ENCODE measurements at regions not wholly inside any gene's neighbourhood (a gene's known extent, or its start where the extent isn't known, plus 50 kb on each side); places are given as distances from the start of the nearest gene placed in this dataset.

DNA sequence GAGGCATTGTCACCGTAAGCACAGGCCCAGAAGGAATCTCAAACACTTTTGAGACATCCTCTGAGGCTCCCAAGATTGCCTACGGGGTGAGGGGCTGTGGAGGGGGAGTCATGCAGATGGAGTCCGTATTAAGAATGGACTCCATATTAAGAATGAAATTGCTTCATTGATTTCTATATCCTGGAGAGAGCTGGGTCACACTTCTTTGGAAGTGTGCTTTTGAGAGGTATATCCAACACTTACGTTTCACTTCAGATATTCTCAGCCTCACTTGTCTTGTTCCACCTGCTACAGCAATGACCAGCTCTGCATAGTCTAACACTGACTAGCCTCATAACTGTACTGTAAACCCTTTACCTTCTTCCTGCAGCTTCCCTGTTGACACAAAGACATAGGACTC, 62.6 kb upstream of the ARHGAP5 start:
- DNase-seq (ENCODE audit: low spot score), result no peak
- intact Hi-C loops (cut with micrococcal nuclease), result no loop called here
- H3K36me3 Mint-ChIP-seq (ENCODE audit: low read depth), result no peaks in the 10 kb centered on the region
- H3K9me3 Mint-ChIP-seq, result no peaks in the 10 kb centered on the region
- no peaks in the 10 kb centered on the region for H3K4me1 Mint-ChIP-seq (ENCODE audit: low read depth)
- H3K27me3 Mint-ChIP-seq (ENCODE audit: insufficient read depth), result no peaks in the 10 kb centered on the region
- no peak overlapping the region for H3K4me3 Mint-ChIP-seq
- no peak overlapping the region for H3K27ac Mint-ChIP-seq

- intact Hi-C loops (cut with micrococcal nuclease), result no loop called here
- no peaks in the 10 kb centered on the region for H3K9me3 Mint-ChIP-seq
These were observed 61.9 kb upstream of the ARHGAP5 start for GRCh38 chr14:32015166-32015565.

GRCh38 chr14:32017587-32017986, 59.5 kb upstream of the ARHGAP5 start:
- no peaks in the 10 kb centered on the region for H3K4me1 Mint-ChIP-seq (ENCODE audit: low read depth)
- no peaks in the 10 kb centered on the region for H3K9me3 Mint-ChIP-seq
- no peaks in the 10 kb centered on the region for H3K27me3 Mint-ChIP-seq (ENCODE audit: insufficient read depth)
- no peak overlapping the region for H3K27ac Mint-ChIP-seq
- H3K36me3 Mint-ChIP-seq (ENCODE audit: low read depth), result no peaks in the 10 kb centered on the region
- DNase-seq (ENCODE audit: low spot score), result no peak
- H3K4me3 Mint-ChIP-seq, result no peak overlapping the region
- intact Hi-C loops (cut with micrococcal nuclease), result no loop called here

More at GRCh38 chr14:32015166-32015565, 61.9 kb upstream of the ARHGAP5 start:
- DNase-seq (ENCODE audit: low spot score), result no peak
- Mint-ChIP-seq H3K4me1 (ENCODE audit: low read depth) (no peaks in the 10 kb centered on the region), H3K4me3 (no peak overlapping the region), H3K36me3 (ENCODE audit: low read depth) (no peaks in the 10 kb centered on the region), H3K27me3 (ENCODE audit: insufficient read depth) (no peaks in the 10 kb centered on the region), H3K27ac (no peak overlapping the region)

GRCh38 chr14:32018391-32019092, 58.6 kb upstream of the ARHGAP5 start:
- no peaks in the 10 kb centered on the region for H3K4me1 Mint-ChIP-seq (ENCODE audit: low read depth)
- no peak overlapping the region for H3K4me3 Mint-ChIP-seq
- intact Hi-C loops (cut with micrococcal nuclease), result no loop called here
- no peaks in the 10 kb centered on the region for H3K36me3 Mint-ChIP-seq (ENCODE audit: low read depth)
- DNase-seq (ENCODE audit: low spot score), result no peak
- no peak overlapping the region for H3K27ac Mint-ChIP-seq
- no peaks in the 10 kb centered on the region for H3K9me3 Mint-ChIP-seq
- H3K27me3 Mint-ChIP-seq (ENCODE audit: insufficient read depth), result no peaks in the 10 kb centered on the region

DNA sequence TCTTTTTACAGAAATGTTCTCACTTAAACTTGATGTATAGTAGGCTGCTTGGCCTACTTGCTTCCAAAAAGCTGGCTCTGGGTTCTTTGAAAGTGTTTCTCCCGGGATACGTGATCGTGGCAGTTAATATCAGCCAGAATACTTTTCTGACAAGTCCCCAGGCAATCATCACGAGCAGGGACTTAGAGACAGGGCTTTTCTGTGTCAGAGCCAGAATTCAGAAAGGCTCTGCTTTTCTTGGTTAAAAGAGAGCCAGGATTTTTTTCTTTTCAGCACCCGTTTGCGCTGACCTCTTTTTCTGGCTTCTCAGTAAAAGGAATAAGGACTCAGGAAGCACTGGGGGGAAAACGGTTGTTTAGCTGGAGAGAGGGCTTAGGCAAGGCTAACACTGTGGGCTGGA, 57.8 kb upstream of the ARHGAP5 start:
- H3K27ac Mint-ChIP-seq, result no peak overlapping the region
- no peaks in the 10 kb centered on the region for H3K9me3 Mint-ChIP-seq
- DNase-seq (ENCODE audit: low spot score), result no peak
- H3K4me3 Mint-ChIP-seq, result no peak overlapping the region
- H3K36me3 Mint-ChIP-seq (ENCODE audit: low read depth), result no peaks in the 10 kb centered on the region
- no peaks in the 10 kb centered on the region for H3K4me1 Mint-ChIP-seq (ENCODE audit: low read depth)
- intact Hi-C loops (cut with micrococcal nuclease), result no loop called here
- no peaks in the 10 kb centered on the region for H3K27me3 Mint-ChIP-seq (ENCODE audit: insufficient read depth)

DNA sequence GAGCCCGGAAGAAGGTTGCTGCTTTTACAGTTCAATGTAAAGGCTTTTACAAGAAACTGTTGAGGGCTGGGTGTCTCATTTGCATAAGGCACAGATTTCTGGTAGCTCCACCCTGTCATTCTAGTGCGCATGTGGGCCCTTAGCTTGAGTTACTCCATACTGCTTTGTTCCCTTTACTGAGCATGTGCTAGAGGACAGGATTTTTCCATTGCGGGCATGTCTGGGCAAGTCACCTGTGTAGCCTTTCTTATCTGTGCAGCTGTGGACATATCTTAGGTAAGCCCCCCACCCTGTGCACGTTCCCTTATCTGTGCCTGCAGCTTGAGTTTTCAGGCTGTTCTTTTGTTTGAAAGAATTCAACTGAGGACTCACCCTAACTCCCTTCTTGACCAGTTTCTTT, 56.2 kb upstream of the ARHGAP5 start:
- Mint-ChIP-seq H3K27me3 (ENCODE audit: insufficient read depth) (no peaks in the 10 kb centered on the region), H3K9me3 (no peaks in the 10 kb centered on the region), H3K36me3 (ENCODE audit: low read depth) (no peaks in the 10 kb centered on the region), H3K4me1 (ENCODE audit: low read depth) (no peaks in the 10 kb centered on the region), H3K4me3 (no peak overlapping the region), H3K27ac (no peak overlapping the region)
- intact Hi-C loops (cut with micrococcal nuclease), result no loop called here
- DNase-seq (ENCODE audit: low spot score), result no peak

DNA sequence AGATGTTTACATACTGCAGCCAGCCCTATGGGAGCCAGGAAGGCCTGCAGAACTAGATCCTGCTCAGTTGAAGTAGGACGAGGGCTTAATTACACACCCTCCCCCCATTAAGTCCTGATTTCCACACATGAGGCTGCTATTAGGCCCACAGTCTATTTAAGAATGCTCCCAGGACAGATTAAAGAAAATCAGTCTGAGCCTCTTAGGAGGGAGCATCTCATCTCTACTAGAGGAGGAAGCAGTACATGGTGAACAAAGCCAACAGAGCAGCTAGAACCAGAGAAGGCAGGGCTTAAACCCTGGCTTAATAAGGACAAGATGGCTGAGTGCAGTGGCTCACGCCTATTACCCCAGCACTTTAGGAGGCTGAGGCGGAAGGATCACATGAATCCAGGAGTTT, 55.8 kb upstream of the ARHGAP5 start:
- no peak overlapping the region for H3K27ac Mint-ChIP-seq
- H3K4me3 Mint-ChIP-seq, result no peak overlapping the region
- H3K36me3 Mint-ChIP-seq (ENCODE audit: low read depth), result no peaks in the 10 kb centered on the region

GRCh38 chr14:32022525-32022924, 54.6 kb upstream of the ARHGAP5 start:
- intact Hi-C loops (cut with micrococcal nuclease), result no loop called here
- Mint-ChIP-seq H3K36me3 (ENCODE audit: low read depth) (no peaks in the 10 kb centered on the region), H3K9me3 (no peaks in the 10 kb centered on the region)

More for the DNA sequence above, 55.8 kb upstream of the ARHGAP5 start:
- DNase-seq (ENCODE audit: low spot score), result no peak
- Mint-ChIP-seq H3K4me1 (ENCODE audit: low read depth) (no peaks in the 10 kb centered on the region), H3K9me3 (no peaks in the 10 kb centered on the region), H3K27me3 (ENCODE audit: insufficient read depth) (no peaks in the 10 kb centered on the region)
- intact Hi-C loops (cut with micrococcal nuclease), result no loop called here

GRCh38 chr14:32022938-32023466, 54.1 kb upstream of the ARHGAP5 start:
- H3K4me3 Mint-ChIP-seq, result no peak overlapping the region
- H3K36me3 Mint-ChIP-seq (ENCODE audit: low read depth), result no peaks in the 10 kb centered on the region
- no peak for DNase-seq (ENCODE audit: low spot score)
- H3K9me3 Mint-ChIP-seq, result no peaks in the 10 kb centered on the region
- intact Hi-C loops (cut with micrococcal nuclease), result no loop called here
- H3K4me1 Mint-ChIP-seq (ENCODE audit: low read depth), result no peaks in the 10 kb centered on the region
- H3K27ac Mint-ChIP-seq, result no peak overlapping the region
- H3K27me3 Mint-ChIP-seq (ENCODE audit: insufficient read depth), result no peaks in the 10 kb centered on the region

More at GRCh38 chr14:32022525-32022924, 54.6 kb upstream of the ARHGAP5 start:
- no peaks in the 10 kb centered on the region for H3K4me1 Mint-ChIP-seq (ENCODE audit: low read depth)
- no peak overlapping the region for H3K27ac Mint-ChIP-seq
- no peak for DNase-seq (ENCODE audit: low spot score)
- H3K27me3 Mint-ChIP-seq (ENCODE audit: insufficient read depth), result no peaks in the 10 kb centered on the region
- H3K4me3 Mint-ChIP-seq, result no peak overlapping the region

- H3K9me3 Mint-ChIP-seq, result no peaks in the 10 kb centered on the region
- H3K4me3 Mint-ChIP-seq, result no peak overlapping the region
- intact Hi-C loops (cut with micrococcal nuclease), result no loop called here
- DNase-seq (ENCODE audit: low spot score), result no peak
- H3K36me3 Mint-ChIP-seq (ENCODE audit: low read depth), result no peaks in the 10 kb centered on the region
- no peak overlapping the region for H3K27ac Mint-ChIP-seq
- H3K4me1 Mint-ChIP-seq (ENCODE audit: low read depth), result no peaks in the 10 kb centered on the region
- no peaks in the 10 kb centered on the region for H3K27me3 Mint-ChIP-seq (ENCODE audit: insufficient read depth)
These were observed 53.6 kb upstream of the ARHGAP5 start for GRCh38 chr14:32023540-32023939.

- Mint-ChIP-seq H3K4me1 (ENCODE audit: low read depth) (no peaks in the 10 kb centered on the region), H3K27me3 (ENCODE audit: insufficient read depth) (no peaks in the 10 kb centered on the region), H3K27ac (no peak overlapping the region), H3K36me3 (ENCODE audit: low read depth) (no peaks in the 10 kb centered on the region), H3K4me3 (no peak overlapping the region), H3K9me3 (no peaks in the 10 kb centered on the region)
- DNase-seq (ENCODE audit: low spot score), result no peak
- intact Hi-C loops (cut with micrococcal nuclease), result no loop called here
These were observed 49.7 kb upstream of the ARHGAP5 start for GRCh38 chr14:32027255-32027939.
